ENCODE measurements at regions not wholly inside any gene's neighbourhood (a gene's known extent, or its start where the extent isn't known, plus 50 kb on each side); places are given as distances from the start of the nearest gene placed in this dataset.
A peak's percentile ranks its signal among the peaks of the same experiment; 100 is the strongest.
"Not testable (repeated sequence)": the region's sequence is repeated elsewhere in the genome, so short reads cannot be mapped to it uniquely, and the experiment has no call there.

DNA sequence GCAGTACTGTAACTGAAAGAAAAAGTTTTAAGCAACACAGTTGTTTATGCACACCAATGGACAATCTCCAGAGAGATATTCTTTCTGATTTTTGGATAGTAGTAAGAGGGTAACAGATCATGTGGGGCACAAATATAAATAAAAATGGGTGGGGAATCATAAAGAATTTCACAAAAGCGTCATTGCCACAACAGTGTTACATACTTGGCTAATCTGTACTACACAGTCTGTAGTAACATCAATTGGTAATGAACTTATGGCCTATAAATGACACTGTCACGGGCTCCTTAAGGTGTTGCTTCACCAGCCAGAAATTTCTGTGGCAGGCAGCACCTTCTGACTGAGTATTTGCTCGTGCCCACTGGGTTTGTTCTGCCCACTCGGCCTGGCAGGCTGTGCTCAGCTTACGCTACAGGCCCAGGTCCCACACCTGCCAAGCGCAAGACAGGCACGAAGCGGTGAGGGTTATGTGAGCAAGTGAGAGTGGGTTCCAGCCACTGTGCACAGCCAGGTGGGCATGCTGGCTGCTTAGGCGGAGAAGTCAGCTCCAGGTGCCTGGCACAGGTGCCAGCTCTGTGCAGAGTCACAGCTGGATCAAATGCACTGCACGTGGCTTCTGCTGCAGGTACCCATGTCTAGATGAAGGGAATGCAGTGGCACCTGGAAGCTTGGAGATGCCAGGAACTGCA is 532.5 kb upstream of the SLC39A10 start:
- peak in 2 of 10 donors; percentile 56 to 67 for DNase-seq
- intact Hi-C loops (cut with DNase I) = no loop called here

DNA sequence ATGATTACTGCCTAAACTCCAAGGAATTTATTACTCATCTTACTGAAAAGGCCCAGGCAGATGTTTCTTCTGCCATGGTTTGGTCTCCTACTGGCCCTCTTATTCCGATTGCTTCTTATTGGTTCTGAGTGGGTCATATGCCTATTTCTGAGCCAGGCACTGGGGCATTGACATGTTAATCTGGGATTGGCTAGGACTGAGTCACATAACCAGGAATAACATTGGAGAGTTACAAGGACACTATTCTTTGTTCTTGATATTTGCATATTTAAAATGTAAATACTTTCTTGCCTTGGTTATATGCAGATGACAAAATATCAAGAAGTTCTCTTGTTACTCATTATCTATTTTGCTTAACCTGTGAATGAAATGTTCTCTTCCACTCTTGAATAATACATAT is 534.4 kb upstream of the SLC39A10 start:
- intact Hi-C loops (cut with DNase I) = no loop called here
- no peak for DNase-seq

DNA sequence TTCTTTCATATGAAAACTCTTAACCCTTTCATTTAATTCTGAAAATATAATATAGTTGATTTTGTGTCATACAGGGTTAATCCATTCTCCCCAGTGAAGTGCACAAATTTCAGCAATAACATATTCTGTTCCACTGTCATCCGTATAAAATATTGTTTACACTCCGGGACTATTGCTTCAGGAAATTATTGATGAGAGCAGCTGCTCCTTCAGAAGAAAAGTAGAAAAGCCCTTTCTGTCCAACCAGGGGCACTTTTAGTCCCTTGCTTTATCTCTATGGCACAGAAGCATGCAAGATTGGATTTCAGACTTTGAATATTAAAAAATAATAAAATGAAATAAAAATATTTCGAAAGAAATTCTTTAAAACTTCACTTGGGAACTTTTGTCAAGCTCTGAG is 535.7 kb upstream of the SLC39A10 start:
- DNase-seq = no peak
- intact Hi-C loops (cut with DNase I) = no loop called here

DNA sequence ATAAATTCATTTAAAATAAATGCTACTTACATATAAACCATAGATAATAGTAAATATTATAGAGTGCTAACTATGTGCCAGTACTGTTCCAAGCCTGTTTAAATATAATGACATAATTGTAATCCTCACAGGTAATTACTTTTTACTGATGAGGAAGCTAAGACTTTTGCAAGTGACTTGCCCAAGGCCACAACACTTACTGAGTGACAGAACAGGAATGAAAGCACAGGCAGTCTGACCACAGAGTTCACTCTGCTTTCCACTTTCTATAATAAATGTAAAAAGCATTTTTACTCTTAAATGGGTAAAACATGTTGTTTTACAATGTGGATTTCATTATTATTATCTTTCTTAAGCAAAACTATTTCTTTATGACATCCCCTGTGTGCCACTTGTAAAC is 537.8 kb upstream of the SLC39A10 start:
- no peak for DNase-seq
- intact Hi-C loops (cut with DNase I) = no loop called here

DNA sequence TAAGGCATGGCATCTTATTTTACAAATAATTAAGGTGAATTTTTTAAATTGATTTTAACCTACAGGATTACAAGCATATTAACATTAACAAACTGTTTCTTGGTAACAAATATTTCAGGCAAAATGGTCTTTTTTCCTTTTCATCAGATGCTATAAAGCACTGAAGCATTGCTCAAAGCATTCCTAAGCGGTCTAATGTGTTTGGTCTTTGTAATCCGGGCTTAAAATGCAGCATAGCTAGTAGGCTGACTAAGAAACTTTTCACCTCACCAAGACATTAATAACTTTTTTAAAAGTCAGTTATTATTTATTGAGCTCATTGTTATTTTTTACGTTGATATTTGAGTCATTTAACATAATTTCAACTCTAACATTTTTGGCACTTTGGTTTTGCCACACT is 538.8 kb upstream of the SLC39A10 start:
- DNase-seq = no peak
- intact Hi-C loops (cut with DNase I) = no loop called here

DNA sequence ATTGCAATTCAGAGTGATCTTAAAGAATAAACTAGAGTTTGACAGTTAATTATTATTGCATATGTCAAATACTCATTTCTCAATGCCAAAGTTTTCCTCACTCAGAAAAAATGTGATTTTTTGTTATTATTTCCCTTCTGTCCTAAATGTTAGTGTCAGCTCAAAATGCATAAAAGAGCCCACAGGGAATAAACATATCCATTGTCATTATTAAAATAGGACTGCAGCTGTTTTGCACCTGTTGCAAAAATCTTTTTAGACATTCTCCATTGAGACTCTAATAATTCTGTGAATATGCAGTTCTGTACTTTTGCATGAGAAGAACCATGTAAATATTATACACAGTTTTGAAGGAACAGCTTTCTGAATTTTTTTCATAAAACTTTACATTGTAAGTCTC is 540.0 kb upstream of the SLC39A10 start:
- DNase-seq = no peak
- intact Hi-C loops (cut with DNase I) = no loop called here

DNA sequence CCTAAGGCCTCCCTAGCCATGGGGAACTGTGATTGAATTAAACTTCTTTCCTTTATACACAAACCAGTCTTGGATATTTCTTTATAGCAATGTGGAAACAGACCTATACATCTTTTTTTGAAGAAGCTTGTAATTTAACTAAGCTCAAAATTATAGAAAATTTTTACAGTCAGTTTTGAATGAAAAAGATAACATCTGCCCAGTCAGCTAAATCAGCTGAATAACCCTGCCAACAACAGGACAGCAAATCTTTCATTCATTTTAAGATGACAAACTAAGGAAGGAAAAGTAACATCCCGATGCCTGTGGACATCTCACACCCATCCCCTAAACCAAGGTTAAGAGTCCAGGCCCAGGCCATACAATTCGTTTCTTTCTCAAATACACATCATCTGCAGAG is 541.3 kb upstream of the SLC39A10 start:
- DNase-seq = no peak
- intact Hi-C loops (cut with DNase I) = no loop called here

DNA sequence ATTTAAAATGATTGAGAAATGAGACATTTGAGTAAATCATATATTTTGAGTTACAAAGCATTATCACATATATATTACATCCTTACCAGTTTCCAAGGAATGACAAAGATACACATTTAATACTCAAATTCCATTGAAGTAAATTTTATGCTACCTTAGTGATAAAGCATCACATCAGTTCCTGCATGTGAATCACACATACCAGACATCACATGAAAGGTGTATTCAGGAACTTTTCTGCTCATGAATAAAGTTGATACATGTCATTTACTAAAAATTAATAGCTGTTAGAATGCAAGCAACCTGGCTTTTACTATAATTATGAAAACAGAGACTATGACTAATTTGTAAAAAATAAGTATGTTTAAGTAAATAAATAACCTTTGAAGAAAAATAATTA is 548.8 kb upstream of the SLC39A10 start:
- no peak for DNase-seq
- intact Hi-C loops (cut with DNase I) = no loop called here

DNA sequence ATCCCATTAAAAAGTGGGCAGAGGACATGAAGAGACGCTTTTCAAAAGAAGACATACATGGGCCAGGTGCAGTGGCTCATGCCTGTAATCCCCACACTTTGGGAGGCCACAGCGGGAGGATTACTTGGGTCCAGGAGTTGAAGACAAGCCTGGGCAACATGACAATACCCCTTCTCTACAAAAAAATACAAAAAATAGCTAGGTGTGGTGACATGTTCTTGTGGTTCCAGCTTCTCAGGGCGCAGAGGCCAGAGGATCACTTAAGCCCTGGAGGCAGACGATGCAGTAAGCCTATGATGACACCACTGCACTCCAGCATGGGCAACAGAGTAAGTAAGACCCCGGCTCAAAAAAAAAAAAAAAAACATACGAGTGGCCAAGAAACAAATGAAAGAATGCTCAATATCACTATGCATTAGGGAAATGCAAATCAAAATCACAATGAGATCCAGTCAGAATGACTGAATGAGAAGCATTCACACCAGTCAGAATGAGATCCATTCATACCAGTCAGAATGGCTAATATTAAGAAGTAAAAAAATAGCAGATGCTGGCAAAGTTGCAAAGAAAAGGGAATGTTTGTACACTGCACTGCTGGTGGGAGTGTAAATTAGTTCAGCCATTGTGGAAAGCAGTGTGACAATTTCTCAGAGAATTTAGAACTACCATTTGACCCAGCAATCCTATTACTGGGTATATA is 550.2 kb upstream of the SLC39A10 start:
- intact Hi-C loops (cut with DNase I) = no loop called here
- DNase-seq = no peak

DNA sequence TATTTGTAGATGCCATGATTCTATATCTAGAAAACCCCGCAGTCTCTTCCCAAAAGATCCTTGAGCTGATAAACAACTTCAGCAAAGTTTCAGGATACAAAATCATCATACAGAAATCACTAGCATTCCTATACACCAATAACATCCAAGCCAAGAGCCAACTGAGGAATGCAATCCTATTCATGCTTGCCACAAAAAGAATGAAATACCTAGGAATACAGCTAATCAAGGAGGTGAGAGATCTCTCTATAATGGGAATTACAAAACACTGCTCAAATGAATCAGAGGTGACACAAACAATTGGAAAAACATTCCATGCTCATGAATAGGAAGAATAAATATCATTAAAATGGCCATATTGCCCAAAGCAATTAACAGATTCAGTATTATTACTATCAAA is 551.4 kb upstream of the SLC39A10 start:
- no peak for DNase-seq
- intact Hi-C loops (cut with DNase I) = no loop called here

DNA sequence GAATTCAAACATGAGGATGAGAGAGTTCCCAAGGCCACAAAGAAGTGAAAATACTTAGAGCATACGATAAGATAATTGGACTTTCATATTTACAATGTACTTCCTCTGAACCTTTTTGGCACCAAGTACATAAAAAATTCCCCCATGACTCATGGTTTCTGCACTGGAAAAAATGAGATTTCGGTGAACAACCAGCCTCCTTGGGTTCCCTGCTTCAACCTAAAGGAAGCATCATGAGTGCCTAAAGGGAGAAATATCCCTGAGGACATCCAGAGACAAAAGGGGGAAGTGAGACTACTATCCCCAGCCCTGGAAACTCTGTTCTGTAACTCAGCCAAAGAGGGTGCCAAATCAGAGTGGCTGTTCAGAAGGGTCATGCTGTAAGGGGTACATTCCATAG is 562.7 kb upstream of the SLC39A10 start:
- intact Hi-C loops (cut with DNase I) = no loop called here
- DNase-seq = no peak

DNA sequence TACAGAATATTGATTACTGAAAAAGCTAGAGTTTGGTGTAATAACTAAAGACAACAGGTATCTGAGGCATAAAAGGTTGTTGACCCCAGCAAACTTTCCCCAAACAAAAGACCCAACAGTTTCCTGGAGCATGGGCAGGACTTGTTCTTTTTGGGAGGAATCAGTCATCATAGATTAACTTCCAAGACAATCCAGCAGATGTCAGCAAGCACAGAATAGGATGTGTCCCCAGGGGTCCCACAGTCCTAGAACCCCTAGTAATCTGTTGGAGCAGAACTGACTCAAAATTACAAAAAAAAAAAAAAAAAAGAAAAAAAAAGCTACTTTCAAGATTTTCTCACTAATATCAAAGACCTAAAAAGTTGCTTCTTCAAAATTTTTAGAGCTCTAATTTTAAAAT is 564.7 kb upstream of the SLC39A10 start:
- DNase-seq = no peak
- intact Hi-C loops (cut with DNase I) = no loop called here

DNA sequence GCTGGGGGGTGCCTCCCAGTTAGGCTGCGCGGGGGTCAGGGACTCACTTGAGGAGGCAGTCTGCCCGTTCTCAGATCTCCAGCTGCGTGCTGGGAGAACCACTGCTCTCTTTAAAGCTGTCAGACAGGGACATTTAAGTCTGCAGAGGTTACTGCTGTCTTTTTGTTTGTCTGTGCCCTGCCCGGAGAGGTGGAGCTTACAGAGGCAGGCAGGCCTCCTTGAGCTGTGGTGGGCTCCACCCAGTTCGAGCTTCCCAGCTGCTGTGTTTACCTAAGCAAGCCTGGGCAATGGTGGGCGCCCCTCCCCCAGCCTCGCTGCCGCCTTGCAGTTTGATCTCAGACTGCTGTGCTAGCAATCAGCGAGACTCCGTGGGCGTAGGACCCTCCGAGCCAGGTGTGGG is 584.2 kb upstream of the SLC39A10 start:
- DNase-seq; intact Hi-C loops (cut with DNase I): not testable (repeated sequence)

DNA sequence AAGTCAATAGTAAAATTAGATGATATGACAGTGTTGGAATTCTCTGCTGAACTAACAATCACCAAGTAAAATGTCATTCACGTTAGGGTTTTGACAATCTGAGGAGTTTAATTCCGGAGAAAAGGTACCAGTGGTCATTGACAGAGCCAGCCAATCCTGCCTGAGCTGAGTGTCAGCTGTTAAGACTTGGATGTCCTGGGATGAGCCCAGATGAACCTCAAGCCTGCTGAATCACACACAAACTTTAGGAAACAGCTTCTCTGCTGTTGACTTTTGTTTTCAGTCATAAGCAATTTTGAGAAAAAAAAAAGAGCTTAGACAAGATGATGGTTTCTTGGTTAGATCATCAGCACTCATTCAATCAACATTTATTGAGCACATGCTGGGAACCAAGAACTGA is 600.0 kb upstream of the SLC39A10 start:
- DNase-seq = no peak
- intact Hi-C loops (cut with DNase I) = no loop called here

DNA sequence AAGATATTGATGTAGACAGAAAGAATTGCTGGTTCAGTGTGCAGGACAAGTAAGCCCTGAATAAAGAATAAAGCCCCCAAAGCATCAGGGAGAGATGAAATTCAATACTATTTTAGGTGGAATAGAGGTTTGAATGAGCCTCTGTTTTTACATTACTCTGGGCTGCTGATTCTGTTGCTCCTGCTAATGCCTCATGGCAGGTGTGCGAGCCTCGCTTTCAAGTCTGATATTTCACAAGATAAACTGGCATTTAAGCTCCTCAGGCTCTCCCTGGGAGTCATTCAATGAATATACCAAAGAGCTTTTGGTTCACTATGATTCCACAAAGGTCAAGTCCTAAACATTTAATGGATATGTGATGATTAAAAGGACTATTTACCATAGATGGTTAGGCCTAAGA is 601.0 kb upstream of the SLC39A10 start:
- no peak for DNase-seq
- intact Hi-C loops (cut with DNase I) = no loop called here

DNA sequence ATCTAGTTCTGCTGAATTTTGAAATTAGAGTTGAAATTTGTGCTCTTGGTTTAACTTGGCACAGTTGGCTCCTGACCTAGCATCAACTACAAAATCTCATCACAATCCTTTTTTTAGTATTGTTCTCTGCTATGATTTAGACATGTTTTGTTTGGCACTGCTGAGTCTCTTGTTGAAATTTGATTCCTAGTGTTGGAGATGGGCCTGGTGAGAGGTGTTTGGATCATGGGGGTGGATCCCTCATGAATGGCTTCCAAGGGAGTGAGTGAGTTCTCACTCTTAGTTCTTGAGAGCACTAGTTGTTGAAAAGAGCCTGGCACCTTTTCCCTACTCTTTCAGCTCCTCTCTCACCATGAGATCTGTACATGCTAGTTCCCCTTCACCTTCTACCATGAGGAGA is 605.6 kb upstream of the SLC39A10 start:
- intact Hi-C loops (cut with DNase I) = no loop called here
- peak in 1 of 10 donors; percentile 7 for DNase-seq

DNA sequence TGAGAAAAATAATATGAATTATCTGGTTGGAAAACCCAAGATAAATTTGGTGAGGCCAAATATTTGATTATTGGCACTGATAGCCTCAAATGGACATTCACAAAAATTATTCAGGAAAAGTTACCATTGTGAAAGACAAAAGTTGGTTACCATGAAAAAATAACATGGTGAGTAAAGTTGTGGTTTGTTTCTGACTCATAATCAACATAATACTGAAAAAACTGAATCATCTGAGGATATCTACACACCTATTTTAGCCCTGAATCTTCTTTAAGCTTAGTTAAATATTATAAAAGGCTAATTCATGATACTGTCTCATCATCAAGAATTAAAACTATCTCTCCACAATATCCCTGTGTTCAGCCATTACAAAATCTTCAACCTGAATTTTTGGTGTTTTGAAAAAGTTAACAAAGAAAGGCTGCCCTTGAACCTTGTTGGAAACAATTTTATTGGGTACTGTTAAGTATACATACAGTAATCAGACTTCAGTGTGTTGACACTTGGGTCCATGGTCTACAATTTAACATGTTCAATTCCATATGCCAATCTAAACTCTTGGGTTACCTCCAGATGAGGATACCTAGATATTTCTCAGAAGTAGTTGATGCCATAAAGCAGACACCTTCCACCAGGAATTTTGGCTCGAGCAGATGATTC is 607.5 kb upstream of the SLC39A10 start:
- intact Hi-C loops (cut with DNase I) = no loop called here
- no peak for DNase-seq

DNA sequence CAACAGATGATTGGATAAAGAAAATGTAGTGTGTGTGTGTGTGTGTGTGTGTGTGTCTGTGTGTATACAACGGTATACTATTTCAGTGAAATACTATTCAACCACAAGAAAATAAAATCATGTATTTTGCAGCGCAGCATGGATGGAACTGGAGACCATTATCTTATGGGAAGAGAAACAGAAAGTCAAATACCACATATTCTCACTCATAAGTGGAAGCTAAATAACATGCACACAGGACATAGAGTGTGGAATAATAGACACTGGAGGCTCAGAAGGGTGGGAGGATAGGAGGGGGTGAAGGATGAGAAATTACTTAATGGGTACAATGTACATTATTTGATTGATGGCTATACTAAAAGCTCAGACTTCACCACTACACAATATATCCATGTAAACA is 609.1 kb upstream of the SLC39A10 start:
- intact Hi-C loops (cut with DNase I) = no loop called here
- DNase-seq = no peak

DNA sequence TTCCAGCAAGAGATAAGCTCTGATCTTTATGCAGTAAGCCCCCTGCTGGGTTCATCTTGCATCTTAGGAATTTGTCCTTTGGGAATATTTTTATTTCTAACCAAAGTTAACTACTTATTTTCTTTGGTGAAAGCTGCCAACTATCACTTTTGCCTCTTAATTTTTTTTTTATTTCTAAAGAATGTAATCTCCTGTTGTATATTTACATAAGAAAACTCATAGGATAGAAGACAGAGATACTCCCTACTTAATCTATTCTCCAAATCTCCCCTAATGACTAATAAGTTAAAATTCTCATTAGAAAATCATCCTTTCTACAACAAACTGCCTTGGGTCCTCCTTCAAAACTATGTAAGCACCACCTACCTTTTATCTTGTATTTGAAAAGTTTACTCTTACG is 612.2 kb upstream of the SLC39A10 start:
- intact Hi-C loops (cut with DNase I) = no loop called here
- DNase-seq = no peak

DNA sequence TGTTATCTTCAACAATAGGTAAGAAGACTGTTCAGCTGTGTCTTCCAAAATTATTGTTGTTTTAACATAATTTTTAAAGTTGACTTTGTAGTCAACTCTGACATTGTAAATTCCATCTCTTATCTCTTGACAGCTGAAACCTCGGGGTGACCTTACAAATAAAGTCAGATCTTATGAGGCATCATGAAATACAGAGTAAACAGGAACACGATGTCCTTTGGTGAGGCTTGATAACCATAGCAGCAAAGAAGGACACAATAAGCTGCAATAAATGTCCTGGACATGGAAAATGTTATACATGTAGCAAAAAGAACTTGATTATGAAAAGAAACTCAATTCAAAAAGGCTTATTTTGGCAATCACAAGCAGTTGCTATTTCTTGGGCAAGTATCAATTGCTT is 618.9 kb upstream of the SLC39A10 start:
- intact Hi-C loops (cut with DNase I) = no loop called here
- DNase-seq = no peak

DNA sequence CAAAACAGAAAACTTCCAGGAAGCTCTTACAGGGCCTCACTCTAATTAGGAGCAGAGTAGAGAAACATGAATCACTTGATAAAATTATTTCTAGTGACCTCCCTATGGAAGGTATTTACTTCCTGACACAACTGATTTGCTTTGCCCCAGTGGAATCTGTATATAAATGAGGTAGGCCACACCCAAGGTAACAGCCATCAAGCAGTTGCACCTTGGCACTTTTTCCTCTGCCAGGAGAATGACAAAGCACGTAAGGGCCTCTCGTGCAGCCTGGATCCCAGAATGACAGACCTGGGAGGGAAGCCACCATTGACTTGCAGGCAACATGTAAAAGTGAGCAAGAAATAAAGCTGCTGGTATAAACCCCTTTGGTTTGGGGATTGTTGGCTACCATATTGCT is 620.0 kb upstream of the SLC39A10 start:
- DNase-seq = no peak
- intact Hi-C loops (cut with DNase I) = no loop called here

DNA sequence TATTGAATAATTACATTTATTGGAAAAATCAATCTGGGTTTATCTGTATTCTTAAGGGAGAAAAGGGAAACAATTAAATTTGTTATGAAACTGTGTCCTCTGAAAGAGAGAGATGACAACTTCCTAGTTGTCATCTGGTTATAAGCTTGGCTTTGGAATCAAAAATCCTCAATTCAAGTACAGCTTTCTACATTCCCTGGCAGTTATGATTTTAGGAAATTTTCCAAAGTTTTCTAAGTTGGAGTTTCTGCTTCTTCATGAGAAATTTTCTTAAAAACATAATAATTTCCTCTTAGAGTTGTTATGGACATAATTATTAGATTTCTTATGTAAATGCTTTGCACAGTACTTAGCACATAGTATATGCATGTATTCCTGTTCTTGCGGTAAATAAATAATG is 625.6 kb upstream of the SLC39A10 start:
- intact Hi-C loops (cut with DNase I) = no loop called here
- DNase-seq = no peak
